ENCODE measurements at regions not wholly inside any gene's neighbourhood (a gene's known extent, or its start where the extent isn't known, plus 50 kb on each side); places are given as distances from the start of the nearest gene placed in this dataset.
"Not testable (repeated sequence)": the region's sequence is repeated elsewhere in the genome, so short reads cannot be mapped to it uniquely, and the experiment has no call there.

- H3K27me3 ChIP-seq (replicated peaks in 1 of 2; ENCODE audit: control insufficient read depth in 2 of 2, insufficient read depth in 2 of 2, low read length in 1 of 2); FAIRE-seq; H3K9ac ChIP-seq (ENCODE audit: control insufficient read depth, insufficient read depth, low read length); SMC1A ChIA-PET (ENCODE audit: uncharacterized antibody, unreplicated experiment); BruUV-seq (replicated peaks); H3K4me3 ChIP-seq; POLR2A ChIA-PET; H3K4me2 ChIP-seq (ENCODE audit: control insufficient read depth, insufficient read depth); H4K20me1 ChIP-seq (ENCODE audit: control insufficient read depth, insufficient read depth); H3K79me2 ChIP-seq (ENCODE audit: control insufficient read depth, insufficient read depth, low read length); RAD21 ChIA-PET (ENCODE audit: unreplicated experiment); H3K9me3 ChIP-seq (replicated peaks; ENCODE audit: control insufficient read depth, insufficient read depth, low read length); H2AFZ ChIP-seq (ENCODE audit: control insufficient read depth, low read depth, low read length); in situ Hi-C loops (cut with MboI); DNase-seq (ENCODE audit: low read depth, low spot score); H3K27ac ChIP-seq (ENCODE audit: control insufficient read depth, insufficient read depth); intact Hi-C loops (cut with micrococcal nuclease; ENCODE audit: unreplicated experiment); H3K4me1 ChIP-seq (ENCODE audit: control insufficient read depth, insufficient read depth, low read length); CTCF ChIA-PET; ATAC-seq; H3K36me3 ChIP-seq (ENCODE audit: control insufficient read depth in 2 of 2, insufficient read depth in 2 of 2, low read length in 1 of 2): not testable (repeated sequence)
- 60% methylated on average over 6 of the region's 6 CpGs for WGBS (ENCODE audit: insufficient coverage, insufficient replicate concordance, low lambda C conversion rate, missing lambda C conversion rate)
Observed at GRCh38 chr11:3509563-3509962, 130.6 kb upstream of the ZNF195 start.

- SMC1A ChIA-PET (ENCODE audit: uncharacterized antibody, unreplicated experiment); H3K27ac ChIP-seq (ENCODE audit: control insufficient read depth, insufficient read depth); H2AFZ ChIP-seq (ENCODE audit: control insufficient read depth, low read depth, low read length); BruUV-seq (replicated peaks); CTCF ChIA-PET; H3K79me2 ChIP-seq (ENCODE audit: control insufficient read depth, insufficient read depth, low read length); H3K4me3 ChIP-seq; ATAC-seq; H3K4me2 ChIP-seq (ENCODE audit: control insufficient read depth, insufficient read depth); intact Hi-C loops (cut with micrococcal nuclease; ENCODE audit: unreplicated experiment); H3K4me1 ChIP-seq (ENCODE audit: control insufficient read depth, insufficient read depth, low read length); H4K20me1 ChIP-seq (ENCODE audit: control insufficient read depth, insufficient read depth); H3K9ac ChIP-seq (ENCODE audit: control insufficient read depth, insufficient read depth, low read length); POLR2A ChIA-PET; H3K36me3 ChIP-seq (ENCODE audit: control insufficient read depth in 2 of 2, insufficient read depth in 2 of 2, low read length in 1 of 2); DNase-seq (ENCODE audit: low read depth, low spot score); H3K9me3 ChIP-seq (replicated peaks; ENCODE audit: control insufficient read depth, insufficient read depth, low read length); FAIRE-seq; H3K27me3 ChIP-seq (replicated peaks in 1 of 2; ENCODE audit: control insufficient read depth in 2 of 2, insufficient read depth in 2 of 2, low read length in 1 of 2); in situ Hi-C loops (cut with MboI); RAD21 ChIA-PET (ENCODE audit: unreplicated experiment): not testable (repeated sequence)
- 13% methylated on average over 4 of the region's 4 CpGs for WGBS (ENCODE audit: insufficient coverage, insufficient replicate concordance, low lambda C conversion rate, missing lambda C conversion rate)
Observed at GRCh38 chr11:3499198-3499597, 120.3 kb upstream of the ZNF195 start.

GRCh38 chr11:3498356-3498755 is 119.4 kb upstream of the ZNF195 start:
- in situ Hi-C loops (cut with MboI); DNase-seq (ENCODE audit: low read depth, low spot score); H3K4me1 ChIP-seq (ENCODE audit: control insufficient read depth, insufficient read depth, low read length); FAIRE-seq; ATAC-seq; POLR2A ChIA-PET; BruUV-seq (replicated peaks); H4K20me1 ChIP-seq (ENCODE audit: control insufficient read depth, insufficient read depth); intact Hi-C loops (cut with micrococcal nuclease; ENCODE audit: unreplicated experiment); SMC1A ChIA-PET (ENCODE audit: uncharacterized antibody, unreplicated experiment); CTCF ChIA-PET; H3K4me2 ChIP-seq (ENCODE audit: control insufficient read depth, insufficient read depth); RAD21 ChIA-PET (ENCODE audit: unreplicated experiment); H3K9me3 ChIP-seq (replicated peaks; ENCODE audit: control insufficient read depth, insufficient read depth, low read length); H3K27ac ChIP-seq (ENCODE audit: control insufficient read depth, insufficient read depth); H3K79me2 ChIP-seq (ENCODE audit: control insufficient read depth, insufficient read depth, low read length); H3K27me3 ChIP-seq (replicated peaks in 1 of 2; ENCODE audit: control insufficient read depth in 2 of 2, insufficient read depth in 2 of 2, low read length in 1 of 2); H2AFZ ChIP-seq (ENCODE audit: control insufficient read depth, low read depth, low read length); H3K36me3 ChIP-seq (ENCODE audit: control insufficient read depth in 2 of 2, insufficient read depth in 2 of 2, low read length in 1 of 2); H3K4me3 ChIP-seq; H3K9ac ChIP-seq (ENCODE audit: control insufficient read depth, insufficient read depth, low read length): not testable (repeated sequence)
- 25% methylated on average over 4 of the region's 4 CpGs for WGBS (ENCODE audit: insufficient coverage, insufficient replicate concordance, low lambda C conversion rate, missing lambda C conversion rate)

- H3K79me2 ChIP-seq (ENCODE audit: control insufficient read depth, insufficient read depth, low read length); H3K27ac ChIP-seq (ENCODE audit: control insufficient read depth, insufficient read depth); H3K4me3 ChIP-seq; H2AFZ ChIP-seq (ENCODE audit: control insufficient read depth, low read depth, low read length); DNase-seq (ENCODE audit: low read depth, low spot score); H3K9ac ChIP-seq (ENCODE audit: control insufficient read depth, insufficient read depth, low read length); in situ Hi-C loops (cut with MboI); FAIRE-seq; H3K36me3 ChIP-seq (ENCODE audit: control insufficient read depth in 2 of 2, insufficient read depth in 2 of 2, low read length in 1 of 2); BruUV-seq (replicated peaks); CTCF ChIA-PET; H3K4me2 ChIP-seq (ENCODE audit: control insufficient read depth, insufficient read depth); H3K9me3 ChIP-seq (replicated peaks; ENCODE audit: control insufficient read depth, insufficient read depth, low read length); H3K4me1 ChIP-seq (ENCODE audit: control insufficient read depth, insufficient read depth, low read length); H4K20me1 ChIP-seq (ENCODE audit: control insufficient read depth, insufficient read depth); RAD21 ChIA-PET (ENCODE audit: unreplicated experiment); intact Hi-C loops (cut with micrococcal nuclease; ENCODE audit: unreplicated experiment); SMC1A ChIA-PET (ENCODE audit: uncharacterized antibody, unreplicated experiment); ATAC-seq; POLR2A ChIA-PET; H3K27me3 ChIP-seq (replicated peaks in 1 of 2; ENCODE audit: control insufficient read depth in 2 of 2, insufficient read depth in 2 of 2, low read length in 1 of 2): not testable (repeated sequence)
- WGBS (ENCODE audit: insufficient coverage, insufficient replicate concordance, low lambda C conversion rate, missing lambda C conversion rate), result 67% methylated on average over 3 of the region's 4 CpGs
Observed at GRCh38 chr11:3493152-3493551, 114.2 kb upstream of the ZNF195 start.
